Activated CD4-positive, alpha-beta memory T cell treated with anti-CD3 and anti-CD28 coated beads, Interleukin-2, amount 10 ng/mL, durations not matched to agents 7 days and 5 days (primary cell): ENCODE measurements at regions not wholly inside any gene's neighbourhood (a gene's known extent, or its start where the extent isn't known, plus 50 kb on each side); places are given as distances from the start of the nearest gene placed in this dataset.

Experiments used
- CTCF ChIA-PET: fragments of 350-600 bp; sonication (Branson Sonifier 250); formaldehyde crosslinking; loops from one replicate; lab custom pipeline; 2021; ENCODE audit warnings: antibody characterized with exemption, inconsistent platforms; lab: Charles Lee
- POLR2A ChIA-PET: fragments of 350-600 bp; sonication (Branson Sonifier 250); formaldehyde crosslinking; loops from one replicate; lab custom pipeline; 2021; ENCODE audit warnings: antibody characterized with exemption; lab: Charles Lee
- DNase-seq: peaks from one replicate; pipeline ENCODE4 v3.0.0-alpha.2; 2020
- H3K27ac Mint-ChIP-seq: one replicate; pipeline ENCODE4 v1.8.0; 2021; ENCODE audit warnings: mild to moderate bottlenecking, mixed read lengths
- H3K27me3 Mint-ChIP-seq: one replicate; pipeline ENCODE4 v1.8.0; 2021; ENCODE audit warnings: mixed read lengths
- H3K36me3 Mint-ChIP-seq: one replicate; pipeline ENCODE4 v1.8.0; 2021; ENCODE audit warnings: low read depth, mixed read lengths
- H3K4me1 Mint-ChIP-seq: one replicate; pipeline ENCODE4 v1.8.0; 2021; ENCODE audit warnings: mixed read lengths
- H3K4me3 Mint-ChIP-seq: one replicate; pipeline ENCODE4 v1.8.0; 2021; ENCODE audit warnings: mild to moderate bottlenecking, mixed read lengths
- H3K9me3 Mint-ChIP-seq: one replicate; pipeline ENCODE4 v1.8.0; 2021; ENCODE audit warnings: mixed read lengths

GRCh38 chr4:102427371-102427998, 73.7 kb upstream of the NFKB1 start:
- ChIA-PET CTCF (interaction anchor here (0.7 kb wide), 1 partner anchor 56 kb away, joined by 3 read pairs; no protein-coding TSS in a partner anchor), POLR2A (interaction anchor here (1.0 to 1.8 kb wide), 2 partner anchors 83 to 205 kb away, joined by 3 to 5 read pairs; partner anchors contain the start of gene SLC39A8)
- H3K9me3 Mint-ChIP-seq, result no peaks in the 10 kb centered on the region
- H3K36me3 Mint-ChIP-seq, result peaks cover 12% of the 10 kb centered on the region
- H3K27ac Mint-ChIP-seq, result no peak overlapping the region
- H3K4me1 Mint-ChIP-seq, result peaks cover 19% of the 10 kb centered on the region
- no peak overlapping the region for H3K4me3 Mint-ChIP-seq
- no peak for DNase-seq
- H3K27me3 Mint-ChIP-seq, result peaks cover under 1% of the 10 kb centered on the region

GRCh38 chr4:102428122-102428521, 73.0 kb upstream of the NFKB1 start:
- CTCF ChIA-PET, result no interaction called here
- POLR2A ChIA-PET, result interaction anchor here (1.8 kb wide), 1 partner anchor 83 kb away, joined by 5 read pairs; the partner anchor contains the start of gene SLC39A8
- Mint-ChIP-seq H3K27me3 (peaks cover 6% of the 10 kb centered on the region), H3K9me3 (no peaks in the 10 kb centered on the region), H3K4me3 (no peak overlapping the region), H3K4me1 (peaks cover 19% of the 10 kb centered on the region), H3K36me3 (peaks cover 12% of the 10 kb centered on the region), H3K27ac (no peak overlapping the region)
- DNase-seq, result no peak

DNA sequence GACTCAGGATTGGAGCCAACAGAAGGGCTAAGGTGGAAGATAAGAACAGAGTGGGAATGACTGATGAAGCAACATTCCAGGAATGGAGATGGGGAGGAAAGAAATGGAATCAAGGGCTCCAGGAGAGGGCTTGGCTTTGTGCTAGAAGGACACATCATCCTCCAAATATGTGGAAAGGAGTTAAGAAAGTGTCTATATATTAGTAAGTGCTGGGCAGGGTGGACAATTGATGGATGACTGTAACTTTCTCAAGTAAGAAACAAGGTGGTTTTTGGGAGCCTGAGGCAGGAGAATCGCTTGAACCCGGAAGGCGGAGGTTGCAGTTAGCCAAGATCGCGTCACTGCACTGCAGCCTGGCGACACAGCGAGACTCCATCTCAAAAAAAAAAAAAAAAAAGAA, 71.6 kb upstream of the NFKB1 start:
- DNase-seq, result no peak
- CTCF ChIA-PET, result interaction anchor here (0.7 to 3.9 kb wide), 8 partner anchors 16 to 577 kb away, joined by 3 to 51 read pairs (median 10); partner anchors contain the start of gene SLC39A8

DNA sequence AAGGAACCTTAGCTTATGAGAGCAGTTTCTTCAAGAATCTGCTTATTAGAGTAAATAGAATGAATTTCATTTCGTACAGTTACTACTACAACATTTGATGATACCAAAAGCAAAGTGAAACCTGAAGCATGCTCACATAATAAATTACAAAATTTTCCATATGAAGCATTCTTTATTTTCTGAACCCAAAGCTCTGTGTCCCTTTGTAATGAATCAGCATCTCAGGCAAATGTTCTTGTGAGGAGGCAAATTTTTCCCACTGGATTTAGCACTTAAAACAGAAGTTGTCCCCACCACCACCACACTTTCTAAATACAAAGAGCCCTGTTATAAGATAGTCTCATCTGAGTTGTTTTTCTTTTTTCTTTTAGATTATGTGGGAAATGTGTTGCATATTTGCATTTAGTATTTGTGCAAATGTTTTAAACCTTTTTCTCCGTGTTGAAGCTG, 70.7 kb upstream of the NFKB1 start:
- Mint-ChIP-seq H3K4me1 (peaks cover 19% of the 10 kb centered on the region), H3K4me3 (peak overlapping the region; percentile 79), H3K36me3 (peaks cover 16% of the 10 kb centered on the region), H3K9me3 (peaks cover 3% of the 10 kb centered on the region), H3K27ac (peak overlapping the region; percentile 83), H3K27me3 (peaks cover 14% of the 10 kb centered on the region)
- no peak for DNase-seq
- ChIA-PET POLR2A (interaction anchor here (0.9 to 2.5 kb wide), 13 partner anchors 13 to 662 kb away, joined by 3 to 23 read pairs (median 3); partner anchors contain the start of genes CISD2, MANBA, SLC39A8 and SLC9B2), CTCF (interaction anchor here (0.6 to 3.9 kb wide), 63 partner anchors 10 to 1113 kb away, joined by 3 to 51 read pairs (median 4); partner anchors contain the start of genes SLC39A8 and SLC9B1)

More for the DNA sequence above, 71.6 kb upstream of the NFKB1 start:
- Mint-ChIP-seq H3K4me1 (peaks cover 19% of the 10 kb centered on the region), H3K27ac (no peak overlapping the region), H3K27me3 (peaks cover 12% of the 10 kb centered on the region), H3K4me3 (peak overlapping the region; percentile 1), H3K36me3 (peaks cover 14% of the 10 kb centered on the region), H3K9me3 (peaks cover under 1% of the 10 kb centered on the region)
- POLR2A ChIA-PET, result interaction anchor here (1.1 to 2.5 kb wide), 2 partner anchors 71 to 84 kb away, joined by 3 to 23 read pairs; partner anchors contain the start of gene SLC39A8

- H3K9me3 Mint-ChIP-seq, result peaks cover 3% of the 10 kb centered on the region
- CTCF ChIA-PET, result interaction anchor here (0.9 to 3.9 kb wide), 18 partner anchors 10 to 660 kb away, joined by 3 to 51 read pairs (median 6); partner anchors contain the start of genes SLC39A8 and SLC9B1
- H3K4me3 Mint-ChIP-seq, result peak overlapping the region; percentile 79
- POLR2A ChIA-PET, result interaction anchor here (1.0 to 2.5 kb wide), 9 partner anchors 12 to 661 kb away, joined by 3 to 23 read pairs (median 3); partner anchors contain the start of genes MANBA, SLC39A8 and UBE2D3
- peaks cover 14% of the 10 kb centered on the region for H3K27me3 Mint-ChIP-seq
- H3K36me3 Mint-ChIP-seq, result peaks cover 16% of the 10 kb centered on the region
- DNase-seq, result no peak
- peak overlapping the region; percentile 83 for H3K27ac Mint-ChIP-seq
- H3K4me1 Mint-ChIP-seq, result peaks cover 19% of the 10 kb centered on the region
Observed at GRCh38 chr4:102431608-102431961, 69.6 kb upstream of the NFKB1 start.

DNA sequence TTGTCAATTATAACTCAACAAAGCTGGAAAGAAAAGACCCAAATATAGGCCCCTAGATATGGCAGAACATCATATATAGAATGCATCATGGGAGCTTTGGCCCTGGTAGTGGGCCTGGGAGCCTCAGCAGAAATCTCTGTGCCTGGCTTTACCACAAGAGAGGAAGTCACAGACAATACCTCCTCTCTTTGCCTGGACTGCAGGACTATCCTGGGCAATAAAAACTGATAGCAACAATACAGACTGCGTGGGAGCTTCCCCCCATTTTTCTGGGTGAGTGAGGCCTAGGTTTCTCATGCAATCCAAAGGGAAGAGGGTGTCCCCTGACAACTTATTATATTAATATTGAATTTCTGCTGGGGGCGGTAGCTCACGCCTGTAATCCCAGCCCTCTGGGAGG, 64.0 kb upstream of the NFKB1 start:
- no peak overlapping the region for H3K4me3 Mint-ChIP-seq
- no peak overlapping the region for H3K27ac Mint-ChIP-seq
- peaks cover 4% of the 10 kb centered on the region for H3K36me3 Mint-ChIP-seq
- no peak for DNase-seq
- POLR2A ChIA-PET, result no interaction called here
- CTCF ChIA-PET, result interaction anchor here (0.5 kb wide), 1 partner anchor 615 kb away, joined by 3 read pairs; no protein-coding TSS in a partner anchor
- peaks cover 3% of the 10 kb centered on the region for H3K9me3 Mint-ChIP-seq
- H3K27me3 Mint-ChIP-seq, result peaks cover 16% of the 10 kb centered on the region
- peaks cover under 1% of the 10 kb centered on the region for H3K4me1 Mint-ChIP-seq

- ChIA-PET POLR2A (no interaction called here), CTCF (no interaction called here)
- H3K9me3 Mint-ChIP-seq, result peaks cover 3% of the 10 kb centered on the region
- H3K27me3 Mint-ChIP-seq, result peaks cover 9% of the 10 kb centered on the region
- peaks cover 4% of the 10 kb centered on the region for H3K36me3 Mint-ChIP-seq
- H3K27ac Mint-ChIP-seq, result no peak overlapping the region
- DNase-seq, result no peak
- H3K4me1 Mint-ChIP-seq, result no peaks in the 10 kb centered on the region
- no peak overlapping the region for H3K4me3 Mint-ChIP-seq
Observed at GRCh38 chr4:102438396-102439235, 62.5 kb upstream of the NFKB1 start.

GRCh38 chr4:102439236-102439614, 61.9 kb upstream of the NFKB1 start:
- POLR2A ChIA-PET, result no interaction called here

DNA sequence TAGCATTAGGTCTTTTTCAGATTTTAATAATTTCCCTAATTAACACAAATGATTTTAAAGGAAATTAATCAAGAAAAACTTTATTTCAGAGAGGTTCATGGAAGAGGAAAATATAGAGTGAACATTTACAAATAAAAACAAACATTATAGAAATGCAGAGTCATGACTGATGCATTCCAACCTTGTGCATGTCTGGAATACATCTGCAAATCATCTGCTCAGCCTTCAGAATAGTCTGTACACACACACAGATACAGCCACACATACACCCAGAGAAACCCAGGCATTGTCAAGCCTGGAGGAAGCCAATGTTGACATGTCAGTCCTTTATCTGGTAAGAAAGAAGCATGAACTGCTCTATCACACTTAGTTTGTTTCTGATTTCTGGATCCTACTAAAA, 61.3 kb upstream of the NFKB1 start:
- H3K36me3 Mint-ChIP-seq, result no peaks in the 10 kb centered on the region
- H3K4me3 Mint-ChIP-seq, result no peak overlapping the region
- no peak overlapping the region for H3K27ac Mint-ChIP-seq
- no peak for DNase-seq
- peaks cover 2% of the 10 kb centered on the region for H3K4me1 Mint-ChIP-seq
- CTCF ChIA-PET, result no interaction called here
- no peaks in the 10 kb centered on the region for H3K9me3 Mint-ChIP-seq
- H3K27me3 Mint-ChIP-seq, result peaks cover 2% of the 10 kb centered on the region
- POLR2A ChIA-PET, result no interaction called here

More at GRCh38 chr4:102439236-102439614, 61.9 kb upstream of the NFKB1 start:
- H3K4me3 Mint-ChIP-seq, result no peak overlapping the region
- peaks cover 5% of the 10 kb centered on the region for H3K27me3 Mint-ChIP-seq
- no peak overlapping the region for H3K27ac Mint-ChIP-seq
- no peaks in the 10 kb centered on the region for H3K4me1 Mint-ChIP-seq
- CTCF ChIA-PET, result no interaction called here
- DNase-seq, result no peak
- H3K36me3 Mint-ChIP-seq, result peaks cover 4% of the 10 kb centered on the region
- H3K9me3 Mint-ChIP-seq, result peaks cover 3% of the 10 kb centered on the region

DNA sequence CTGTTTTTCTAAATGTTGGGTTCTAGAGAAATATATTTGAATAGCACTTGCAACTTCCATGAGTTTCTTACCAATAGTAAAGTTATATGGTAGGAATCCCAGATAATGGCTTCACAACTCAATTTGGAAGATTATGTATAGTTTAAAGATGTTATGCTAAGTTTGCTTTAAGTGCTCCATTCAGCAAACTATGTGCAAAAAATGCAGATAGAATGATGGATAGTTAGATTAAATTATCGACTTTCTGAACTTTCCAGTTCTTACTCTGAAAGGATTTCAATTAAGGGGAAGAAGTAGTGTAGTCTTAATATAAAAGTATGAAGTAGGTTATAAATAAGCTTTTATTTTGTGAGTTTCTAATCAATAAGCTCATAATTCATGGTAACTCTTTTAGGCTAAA, 60.7 kb upstream of the NFKB1 start:
- CTCF ChIA-PET, result no interaction called here
- no peak overlapping the region for H3K4me3 Mint-ChIP-seq
- POLR2A ChIA-PET, result no interaction called here
- no peaks in the 10 kb centered on the region for H3K36me3 Mint-ChIP-seq
- H3K27me3 Mint-ChIP-seq, result peaks cover 2% of the 10 kb centered on the region
- no peak for DNase-seq
- no peak overlapping the region for H3K27ac Mint-ChIP-seq
- peaks cover 2% of the 10 kb centered on the region for H3K4me1 Mint-ChIP-seq
- no peaks in the 10 kb centered on the region for H3K9me3 Mint-ChIP-seq

DNA sequence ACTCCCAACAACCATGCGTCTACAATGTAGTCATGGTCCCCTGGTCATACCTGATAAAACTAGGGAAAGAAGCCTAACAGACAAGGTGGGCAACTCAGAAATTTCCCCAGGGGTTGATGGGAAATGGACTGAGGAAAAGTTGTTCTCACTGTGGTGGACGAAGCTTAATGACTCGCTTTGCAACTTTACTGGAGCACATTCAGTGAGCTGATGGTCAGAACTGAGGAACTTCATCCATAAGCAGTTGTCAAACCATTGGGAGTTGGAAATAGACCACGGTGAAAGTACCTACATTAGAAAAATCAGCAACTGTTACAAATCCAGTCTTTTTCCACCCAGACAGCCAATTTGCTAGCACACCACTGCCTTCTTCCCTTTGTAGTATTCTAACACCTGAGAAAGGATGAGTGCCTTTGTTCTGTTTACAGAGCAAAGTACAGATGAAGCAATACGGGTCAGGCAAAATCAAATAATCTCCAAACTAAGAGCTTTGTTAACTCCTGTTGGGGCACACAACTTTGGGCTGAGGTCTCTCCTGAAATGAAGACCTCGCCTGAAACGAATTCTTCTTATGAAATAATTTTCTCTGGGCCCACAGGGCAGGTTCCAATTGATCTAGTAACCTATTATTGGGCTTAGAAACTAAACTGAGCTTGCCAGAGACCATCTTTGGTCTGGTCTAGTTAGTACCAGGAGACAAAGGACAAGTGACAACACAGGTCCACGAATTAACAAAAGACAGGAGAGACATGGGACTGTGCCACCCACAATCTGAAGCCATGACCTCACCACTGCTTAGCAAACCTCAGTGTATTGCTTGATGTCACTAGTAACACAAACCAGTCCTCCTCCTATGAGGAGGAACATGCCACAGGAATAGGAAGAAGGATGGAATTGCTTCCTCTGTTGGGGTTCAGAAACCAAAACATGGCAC, 58.9 kb upstream of the NFKB1 start:
- H3K4me3 Mint-ChIP-seq, result no peak overlapping the region
- no peak for DNase-seq
- H3K27ac Mint-ChIP-seq, result no peak overlapping the region
- CTCF ChIA-PET, result interaction anchor here (0.6 kb wide), 1 partner anchor 184 kb away, joined by 3 read pairs; no protein-coding TSS in a partner anchor
- H3K4me1 Mint-ChIP-seq, result peaks cover 10% of the 10 kb centered on the region
- no peaks in the 10 kb centered on the region for H3K36me3 Mint-ChIP-seq
- POLR2A ChIA-PET, result interaction anchor here (1.2 kb wide), 1 partner anchor 346 kb away, joined by 3 read pairs; no protein-coding TSS in a partner anchor
- H3K9me3 Mint-ChIP-seq, result no peaks in the 10 kb centered on the region
- peaks cover 2% of the 10 kb centered on the region for H3K27me3 Mint-ChIP-seq

DNA sequence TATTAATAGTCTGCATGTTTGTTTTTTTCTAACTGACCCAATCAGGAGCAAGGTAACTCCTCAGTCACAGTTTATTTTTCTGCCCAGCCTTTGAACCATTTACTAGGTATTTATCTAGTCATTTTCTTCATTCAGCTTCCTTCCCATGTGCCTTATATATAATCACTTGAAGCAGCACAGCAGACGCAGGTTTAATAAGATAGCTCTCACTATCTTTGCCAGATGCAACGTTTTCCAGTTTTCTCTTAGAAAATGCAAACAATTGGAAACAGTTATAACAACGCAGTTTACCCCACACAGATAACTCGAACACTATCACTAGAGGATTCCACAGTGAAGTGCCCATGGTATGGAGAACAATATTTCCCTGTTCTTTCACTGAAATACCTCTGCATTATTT, 56.4 kb upstream of the NFKB1 start:
- Mint-ChIP-seq H3K9me3 (no peaks in the 10 kb centered on the region), H3K27ac (no peak overlapping the region), H3K27me3 (peaks cover 2% of the 10 kb centered on the region), H3K4me1 (peaks cover 26% of the 10 kb centered on the region), H3K36me3 (no peaks in the 10 kb centered on the region), H3K4me3 (no peak overlapping the region)
- CTCF ChIA-PET, result interaction anchor here (2.3 to 6.9 kb wide), 2 partner anchors 14 to 180 kb away, joined by 19 to 45 read pairs; no protein-coding TSS in a partner anchor
- POLR2A ChIA-PET, result interaction anchor here (1.4 to 1.5 kb wide), 2 partner anchors 14 to 100 kb away, joined by 4 to 5 read pairs; partner anchors contain the start of gene SLC39A8
- DNase-seq, result no peak
